Gastrocnemius medialis (tissue), 4 donors: ENCODE measurements at regions not wholly inside any gene's neighbourhood (a gene's known extent, or its start where the extent isn't known, plus 50 kb on each side); places are given as distances from the start of the nearest gene placed in this dataset.

Experiments used
- CTCF ChIP-seq, 5 experiments: fragments of 450-650 bp in 3 of 5; fragments of 200-600 bp in 2 of 5; sonication (generic) in 2 of 5; IDR thresholded peaks in 4 of 5; conservative IDR thresholded peaks in 1 of 5; 1 replicate in 4 of 5; 2 replicates in 1 of 5; pipeline ENCODE4 v1.5.1; 2016 to 2019; ENCODE audit warnings: antibody characterized with exemption in 5 of 5, mild to moderate bottlenecking in 3 of 5, moderate library complexity in 3 of 5
- POLR2A ChIP-seq, 2 donors: fragments of 450-650 bp; IDR thresholded peaks; one replicate each; pipeline ENCODE4 v1.6.1; 2017; ENCODE audit warnings: antibody characterized with exemption in 2 of 2, mild to moderate bottlenecking in 2 of 2, moderate library complexity in 2 of 2

GRCh38 chr3:182568261-182568660 is 225.0 kb upstream of the ATP11B start:
- TF ChIP-seq CTCF (IDR thresholded peaks at IDR 0.05 in 4 of 5, conservative IDR thresholded peaks at IDR 0.05 in 1 of 5) (no peak), POLR2A (IDR thresholded peaks at IDR 0.05) (no peak)
